GM18909 (cell line): ENCODE measurements at regions not wholly inside any gene's neighbourhood (a gene's known extent, or its start where the extent isn't known, plus 50 kb on each side); places are given as distances from the start of the nearest gene placed in this dataset.
A peak's percentile ranks its signal among the peaks of the same experiment; 100 is the strongest.

Experiments used
- ATAC-seq: cut with Tn5 transposase; IDR thresholded peaks from one replicate; pipeline ENCODE4 v1.9.1; 2021; ENCODE audit warnings: mild to moderate bottlenecking; ENCODE audit not compliant: unreplicated experiment, poor library complexity

DNA sequence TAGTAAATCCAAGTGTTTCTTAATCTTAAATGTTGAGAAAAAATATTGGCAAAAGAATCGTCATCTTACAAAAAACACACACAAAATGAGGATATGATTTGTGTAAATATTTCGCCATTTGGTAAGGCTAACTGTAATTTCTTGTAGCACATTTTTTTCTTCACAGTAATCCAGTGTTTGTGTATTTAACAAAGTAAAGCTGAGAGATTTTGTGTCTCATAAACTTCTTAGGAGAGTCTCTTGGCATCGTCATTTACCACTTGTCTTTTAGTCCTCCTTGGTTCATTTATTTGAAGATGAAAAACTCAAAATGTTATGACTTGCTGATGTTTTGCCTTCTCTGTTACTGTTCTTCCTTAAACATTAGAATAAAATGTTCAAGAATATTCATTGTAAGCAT lies 326.7 kb upstream of the PITX2 start:
- no peak for ATAC-seq

DNA sequence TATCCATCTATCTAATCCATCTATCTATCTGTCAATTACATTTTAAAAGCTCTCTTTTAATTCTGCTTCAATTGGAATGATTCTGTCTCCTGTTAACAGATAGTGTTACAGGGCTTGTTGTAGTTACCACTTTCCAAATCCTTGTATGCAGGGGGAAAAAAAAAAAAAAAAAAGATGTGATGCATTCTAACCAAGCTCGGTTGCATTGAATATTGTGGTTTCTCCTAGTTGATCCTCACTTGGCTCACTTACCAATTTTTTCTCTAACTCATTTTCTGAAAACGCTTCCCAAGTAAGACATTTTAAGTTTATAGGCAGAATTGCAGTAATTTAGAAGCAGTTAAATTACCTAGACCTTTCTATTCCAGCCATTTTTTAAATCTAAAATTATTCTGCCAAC lies 327.9 kb upstream of the PITX2 start:
- ATAC-seq, result no peak

DNA sequence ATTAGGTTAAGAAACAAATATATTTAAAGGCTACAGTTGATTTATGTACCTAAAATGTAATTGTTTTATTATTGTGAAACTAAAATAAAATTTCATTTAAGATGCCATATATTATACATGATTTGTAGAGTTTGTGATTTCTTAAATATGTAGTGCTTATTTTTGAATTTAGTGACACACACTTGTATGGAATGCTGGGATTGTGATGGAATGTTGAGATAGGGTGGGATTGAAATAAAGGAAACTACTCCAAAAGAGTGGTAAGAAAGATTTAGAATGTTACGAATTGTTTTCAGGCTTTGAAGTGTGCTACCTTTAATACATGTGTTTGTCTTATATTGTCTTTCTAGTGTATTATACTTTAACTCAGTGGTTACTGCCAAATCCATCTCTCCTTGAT lies 330.3 kb upstream of the PITX2 start:
- ATAC-seq, result no peak

GRCh38 chr4:110953898-110954297 lies 331.0 kb upstream of the PITX2 start:
- ATAC-seq, result no peak

DNA sequence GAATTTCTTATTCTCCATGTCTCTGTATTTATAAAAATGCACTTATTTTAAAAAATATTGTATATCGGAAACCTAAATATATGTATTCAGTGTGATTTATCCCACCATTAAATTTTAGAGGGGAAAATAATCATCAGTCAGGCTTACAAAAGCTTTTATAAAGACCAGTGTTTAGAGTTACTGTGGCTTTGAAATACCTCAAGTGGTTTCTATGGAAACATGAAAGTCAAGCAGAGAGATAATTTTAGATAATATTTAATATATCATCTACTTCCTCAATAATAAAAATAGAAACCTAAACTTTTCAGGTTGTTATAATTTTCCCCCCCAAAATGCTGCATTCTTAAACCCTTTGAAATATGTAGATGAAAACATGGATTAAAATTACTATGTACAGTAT lies 332.9 kb upstream of the PITX2 start:
- ATAC-seq, result no peak

DNA sequence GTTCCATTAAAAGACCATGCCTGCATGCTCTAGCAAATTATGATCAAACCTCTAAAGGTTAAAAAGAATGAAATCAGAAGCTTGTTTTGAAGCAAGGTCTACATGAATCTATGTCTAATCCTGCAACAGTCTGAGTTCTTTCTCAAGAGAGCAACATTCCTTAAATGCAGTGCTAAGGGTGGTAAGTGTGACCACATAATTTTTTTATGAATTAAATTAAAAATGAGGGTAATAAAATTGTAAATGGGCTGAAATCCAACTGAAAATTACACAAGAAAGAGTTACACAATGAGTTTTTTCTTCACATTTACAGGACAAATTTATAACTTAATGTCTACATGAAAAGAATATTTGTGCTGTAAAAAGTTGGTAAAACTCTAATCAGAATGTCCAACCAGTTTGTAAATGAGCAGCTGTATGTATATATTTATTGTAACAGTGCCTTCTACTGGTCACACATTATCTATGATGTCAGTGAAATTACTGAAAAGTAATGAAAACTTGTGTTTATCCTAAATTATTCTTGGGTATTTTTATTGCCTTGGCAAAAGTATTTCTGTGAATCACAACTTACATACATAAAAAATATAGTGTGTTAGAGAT lies 336.3 kb upstream of the PITX2 start:
- no peak for ATAC-seq

DNA sequence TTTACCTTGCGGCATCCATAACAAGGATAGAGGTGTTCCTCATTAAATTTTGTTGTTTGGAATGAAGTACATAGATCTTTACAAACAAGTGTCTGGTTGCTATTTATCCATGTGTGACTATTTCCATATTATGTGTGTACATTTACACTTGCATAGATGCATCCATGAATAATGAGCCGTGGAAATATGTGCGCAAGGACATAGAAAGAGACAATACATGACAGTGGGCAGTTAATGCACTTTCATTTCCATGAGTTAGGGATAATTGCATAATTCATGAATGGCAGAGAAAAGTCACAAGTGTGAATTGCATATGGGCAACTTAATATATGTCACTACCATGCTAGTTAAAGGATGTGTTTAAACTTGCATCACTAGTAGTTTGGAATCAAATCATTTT lies 338.2 kb upstream of the PITX2 start:
- no peak for ATAC-seq

GRCh38 chr4:110962616-110963015 lies 339.7 kb upstream of the PITX2 start:
- ATAC-seq, result no peak

DNA sequence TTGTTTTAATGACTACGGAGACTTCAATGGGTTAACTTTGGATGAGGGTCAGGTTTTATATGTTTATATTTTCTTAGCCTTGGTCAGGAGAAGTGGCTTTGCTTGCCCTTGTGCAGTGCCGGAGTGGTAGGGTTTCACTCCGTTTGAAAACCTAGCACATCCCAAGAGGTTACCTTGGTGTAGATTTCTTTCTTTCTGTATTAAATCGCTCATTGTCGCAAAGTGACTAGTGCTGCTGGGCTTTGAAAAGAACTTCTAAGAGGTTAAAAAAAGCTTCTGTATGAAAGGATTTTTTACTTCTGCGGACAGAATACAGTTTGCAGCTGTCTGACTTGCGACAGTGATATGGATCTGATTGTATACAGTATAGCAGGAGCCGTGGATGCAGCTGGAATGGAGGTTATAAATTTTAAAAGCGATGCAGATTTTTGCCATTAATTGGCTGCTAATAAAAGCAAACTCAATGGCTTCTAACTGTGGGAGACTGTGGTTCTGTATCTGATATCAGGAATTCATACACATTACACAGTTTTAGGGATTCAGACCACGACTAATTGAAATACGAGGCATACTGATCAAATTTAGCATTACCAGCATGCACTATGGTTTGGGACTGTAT lies 340.9 kb upstream of the PITX2 start:
- no peak for ATAC-seq

- no peak for ATAC-seq
Observed at GRCh38 chr4:110967936-110968335, 345.1 kb upstream of the PITX2 start.

- peak; percentile 74 for ATAC-seq
Observed at GRCh38 chr4:110970642-110971041, 347.8 kb upstream of the PITX2 start.

- ATAC-seq, result no peak
Observed at GRCh38 chr4:110975338-110975737, 352.5 kb upstream of the PITX2 start.

GRCh38 chr4:110977554-110977953 lies 354.7 kb upstream of the PITX2 start:
- no peak for ATAC-seq

DNA sequence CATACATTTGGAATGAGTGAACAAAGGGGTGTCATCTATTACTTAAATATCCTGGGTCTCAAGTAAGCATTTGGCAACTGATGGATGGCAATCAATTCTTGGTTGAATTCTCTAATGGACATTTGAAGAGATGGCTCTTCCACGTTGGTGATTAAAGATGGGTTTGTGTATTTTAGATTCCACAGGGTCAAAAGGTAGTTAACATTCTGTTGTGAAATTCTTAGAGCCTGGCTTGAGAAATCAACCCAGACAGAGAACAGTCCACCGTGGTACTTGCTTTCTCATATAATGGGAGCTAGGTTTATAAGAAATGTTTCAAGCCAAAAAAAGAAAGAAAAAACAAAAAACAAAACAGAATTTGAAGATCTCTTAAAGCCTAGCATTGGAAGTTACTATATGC lies 355.9 kb upstream of the PITX2 start:
- no peak for ATAC-seq

DNA sequence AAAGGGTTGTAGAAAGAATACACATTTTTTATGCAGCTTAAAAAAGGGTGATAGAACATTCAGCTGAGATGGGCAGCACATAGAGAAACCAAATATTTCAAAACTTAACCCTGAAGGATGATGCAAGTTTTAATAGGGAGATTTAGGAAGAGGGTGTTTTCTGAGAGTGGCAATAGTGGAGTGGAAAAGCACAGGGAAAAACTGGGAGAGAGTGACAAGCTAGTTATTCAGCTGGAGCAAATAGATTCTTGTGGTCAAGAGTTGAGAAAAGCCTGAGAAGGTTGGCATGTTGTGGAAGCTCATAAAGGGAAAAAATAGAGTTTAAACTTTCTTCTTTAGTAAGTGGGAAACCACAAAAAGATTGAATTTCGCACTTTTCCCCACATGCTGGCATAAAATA lies 359.6 kb upstream of the PITX2 start:
- no peak for ATAC-seq

DNA sequence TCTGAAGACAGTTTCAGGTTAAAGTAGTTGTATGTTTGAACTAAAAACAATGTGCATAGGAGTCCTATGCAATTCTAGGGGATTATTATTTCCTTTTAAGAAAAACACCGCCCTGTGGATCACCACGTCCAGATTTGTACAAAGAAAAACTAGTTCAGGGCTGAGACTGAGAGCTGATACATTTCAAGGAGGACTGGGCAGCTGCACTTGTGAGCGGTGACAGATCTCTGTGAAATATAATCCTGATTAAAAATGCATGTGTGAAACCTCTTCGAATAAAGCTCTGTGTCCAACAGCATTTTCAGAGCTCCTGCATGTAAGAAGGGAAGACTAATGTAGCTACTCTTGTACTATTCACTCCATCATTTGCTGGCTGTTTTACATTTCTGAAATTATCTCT lies 365.8 kb upstream of the PITX2 start:
- ATAC-seq, result no peak

DNA sequence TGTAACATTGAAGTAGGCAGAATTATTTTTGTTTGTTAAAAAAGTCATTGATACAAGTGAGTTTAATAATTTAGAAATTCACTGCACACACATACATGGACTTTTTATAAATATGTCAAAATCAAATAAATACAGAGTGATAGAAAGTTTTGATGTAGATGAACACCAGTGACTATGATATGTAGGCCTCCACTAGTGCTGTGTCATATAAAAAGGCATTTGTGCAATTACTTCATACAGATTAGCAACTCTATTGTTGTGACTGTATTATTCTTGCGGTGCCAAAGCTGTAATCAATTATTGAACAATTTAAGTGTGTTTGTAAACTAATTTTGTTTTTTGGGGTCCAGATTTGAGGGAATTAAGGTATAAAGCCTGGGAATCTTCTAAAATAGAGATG lies 366.2 kb upstream of the PITX2 start:
- ATAC-seq, result no peak

DNA sequence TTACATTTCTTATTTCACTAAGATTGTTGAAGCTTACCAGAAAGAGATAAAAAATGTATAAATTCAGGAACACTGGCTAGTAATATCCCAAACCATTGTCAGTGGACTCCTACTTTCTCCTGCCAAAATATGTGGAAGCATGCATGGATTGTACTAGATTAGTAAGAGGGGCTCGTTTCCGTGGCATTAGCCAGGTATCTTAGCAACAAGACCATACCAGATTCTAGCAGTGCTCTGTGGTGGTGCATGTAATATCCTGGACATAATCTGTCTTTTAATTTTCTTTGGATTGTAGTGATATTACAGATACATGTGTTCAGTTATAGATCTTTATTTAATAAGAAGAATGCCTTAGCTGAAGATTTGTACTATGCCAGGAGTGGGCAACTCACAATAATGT lies 371.9 kb upstream of the PITX2 start:
- no peak for ATAC-seq

DNA sequence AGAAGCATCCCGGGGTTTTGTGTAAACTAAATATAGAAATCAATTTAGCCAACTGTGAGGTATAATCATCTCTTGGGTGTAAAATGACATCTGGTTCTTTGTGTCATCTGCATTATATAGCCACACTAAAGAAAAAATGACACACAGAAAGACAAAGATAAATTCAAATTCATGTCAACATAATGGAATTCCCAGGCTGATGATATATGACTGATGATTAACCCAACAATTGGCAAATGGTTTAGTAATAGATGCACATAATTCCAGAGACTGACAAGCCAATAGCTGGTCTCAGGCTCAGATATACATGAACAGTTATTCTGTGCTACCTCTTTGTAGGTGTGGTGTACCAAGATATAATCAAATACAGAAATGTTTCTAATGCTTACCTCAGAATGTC lies 375.4 kb upstream of the PITX2 start:
- ATAC-seq, result no peak

DNA sequence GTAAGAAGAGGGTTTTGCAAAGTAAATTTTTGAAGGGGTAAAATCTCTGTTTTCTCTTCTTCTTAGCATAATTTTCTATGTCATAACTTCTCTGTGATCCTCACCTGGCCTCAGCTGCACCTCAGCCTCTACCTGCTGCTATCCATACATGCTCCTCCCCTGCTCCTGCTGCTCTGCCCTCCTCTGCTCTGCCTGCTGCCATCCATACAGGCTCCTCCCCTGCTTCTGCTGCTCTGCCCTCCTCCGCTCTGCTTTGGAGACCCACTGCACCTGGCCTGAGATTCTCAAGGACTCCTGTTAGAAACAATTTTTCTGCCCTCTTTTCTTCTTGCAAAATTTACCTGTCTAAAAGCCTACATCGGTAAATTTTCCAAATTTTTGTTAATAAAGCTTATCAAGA lies 388.6 kb upstream of the PITX2 start:
- ATAC-seq, result no peak

- ATAC-seq, result no peak
Observed at GRCh38 chr4:111013846-111014245, 391.0 kb upstream of the PITX2 start.

DNA sequence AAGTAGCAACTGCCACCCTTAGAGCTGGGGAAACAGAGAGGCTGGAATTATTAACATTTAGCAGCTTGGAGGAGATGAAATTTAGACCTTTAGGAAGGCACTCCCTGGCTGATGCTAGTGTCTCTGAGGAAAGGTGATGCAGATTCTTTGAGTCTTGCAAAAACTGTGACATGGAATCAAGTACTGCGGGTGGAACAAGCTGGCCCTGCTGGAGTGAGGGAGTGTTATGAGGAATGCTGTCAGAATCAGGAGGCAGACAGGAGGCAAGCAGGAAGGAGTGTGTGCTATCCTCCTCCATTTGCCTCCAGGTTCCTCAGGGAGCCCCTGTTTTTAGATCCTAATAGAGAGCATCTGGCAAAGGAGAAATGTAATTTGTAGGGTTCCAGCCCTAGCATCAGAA lies 391.7 kb upstream of the PITX2 start:
- ATAC-seq, result no peak

- ATAC-seq, result no peak
Observed at GRCh38 chr4:111016416-111016815, 393.5 kb upstream of the PITX2 start.
